ENCODE measurements at regions not wholly inside any gene's neighbourhood (a gene's known extent, or its start where the extent isn't known, plus 50 kb on each side); places are given as distances from the start of the nearest gene placed in this dataset.
"Not testable (repeated sequence)": the region's sequence is repeated elsewhere in the genome, so short reads cannot be mapped to it uniquely, and the experiment has no call there.

GRCh38 chr19:20414120-20414519 lies 151.5 kb downstream of the ZNF737 start:
- TF ChIP-seq CTCF (IDR thresholded peaks at IDR 0.05; ENCODE audit: low read depth, low read length), result no peak

GRCh38 chr19:20413705-20414104 lies 151.9 kb downstream of the ZNF737 start:
- no peak overlapping the region for H3K4me3 ChIP-seq (ENCODE audit: low read depth, low read length)
- no peak for TF ChIP-seq CTCF (IDR thresholded peaks at IDR 0.05; ENCODE audit: low read depth, low read length)

More at GRCh38 chr19:20414120-20414519, 151.5 kb downstream of the ZNF737 start:
- no peak overlapping the region for H3K4me3 ChIP-seq (ENCODE audit: low read depth, low read length)

GRCh38 chr19:20412846-20413245 lies 152.7 kb downstream of the ZNF737 start:
- no peak overlapping the region for H3K4me3 ChIP-seq (ENCODE audit: low read depth, low read length)
- TF ChIP-seq CTCF (IDR thresholded peaks at IDR 0.05; ENCODE audit: low read depth, low read length), result no peak

- H3K4me3 ChIP-seq (ENCODE audit: low read depth, low read length), result no peak overlapping the region
- no peak for TF ChIP-seq CTCF (IDR thresholded peaks at IDR 0.05; ENCODE audit: low read depth, low read length)
Observed at GRCh38 chr19:20397292-20397691, 168.3 kb downstream of the ZNF737 start.

GRCh38 chr19:20388706-20389225 lies 176.8 kb downstream of the ZNF737 start:
- no peak for TF ChIP-seq CTCF (IDR thresholded peaks at IDR 0.05; ENCODE audit: low read depth, low read length)
- H3K4me3 ChIP-seq (ENCODE audit: low read depth, low read length), result no peak overlapping the region

- no peak overlapping the region for H3K4me3 ChIP-seq (ENCODE audit: low read depth, low read length)
- TF ChIP-seq CTCF (IDR thresholded peaks at IDR 0.05; ENCODE audit: low read depth, low read length), result no peak
Observed at GRCh38 chr19:20385061-20385460, 180.5 kb downstream of the ZNF737 start.

GRCh38 chr19:20371911-20372310 lies 193.7 kb downstream of the ZNF737 start:
- TF ChIP-seq CTCF (IDR thresholded peaks at IDR 0.05; ENCODE audit: low read depth, low read length), result no peak
- H3K4me3 ChIP-seq (ENCODE audit: low read depth, low read length), result no peak overlapping the region

GRCh38 chr19:20371304-20371703 lies 194.3 kb downstream of the ZNF737 start:
- not testable (repeated sequence) for H3K4me3 ChIP-seq (ENCODE audit: low read depth, low read length)
